Brain pericyte (primary cell): ENCODE measurements at regions not wholly inside any gene's neighbourhood (a gene's known extent, or its start where the extent isn't known, plus 50 kb on each side); places are given as distances from the start of the nearest gene placed in this dataset.
"Not testable (repeated sequence)": the region's sequence is repeated elsewhere in the genome, so short reads cannot be mapped to it uniquely, and the experiment has no call there.

ENCODE experiments used
- DNase-seq: peaks from one replicate; pipeline ENCODE4 v3.0.0-alpha.2; 2012; ENCODE audit warnings: low read depth, low spot score

- DNase-seq, result no peak
Observed at GRCh38 chr6:90689172-90689571, 102.3 kb upstream of the MAP3K7 start.

GRCh38 chr6:90687775-90688380 is 101.0 kb upstream of the MAP3K7 start:
- no peak for DNase-seq

GRCh38 chr6:90681863-90682262 is 95.0 kb upstream of the MAP3K7 start:
- DNase-seq, result no peak

GRCh38 chr6:90678049-90678779 is 91.3 kb upstream of the MAP3K7 start:
- no peak for DNase-seq

- no peak for DNase-seq
Observed at GRCh38 chr6:90677440-90677839, 90.6 kb upstream of the MAP3K7 start.

- no peak for DNase-seq
Observed at GRCh38 chr6:90676516-90677300, 89.8 kb upstream of the MAP3K7 start.

GRCh38 chr6:90675107-90675506 is 88.2 kb upstream of the MAP3K7 start:
- DNase-seq, result not testable (repeated sequence)

- DNase-seq, result not testable (repeated sequence)
Observed at GRCh38 chr6:90674077-90674476, 87.2 kb upstream of the MAP3K7 start.

GRCh38 chr6:90669846-90670245 is 83.0 kb upstream of the MAP3K7 start:
- DNase-seq, result no peak

- no peak for DNase-seq
Observed at GRCh38 chr6:90669420-90669819, 82.5 kb upstream of the MAP3K7 start.

- no peak for DNase-seq
Observed at GRCh38 chr6:90668141-90668540, 81.3 kb upstream of the MAP3K7 start.

GRCh38 chr6:90663873-90664272 is 77.0 kb upstream of the MAP3K7 start:
- DNase-seq, result no peak

- DNase-seq, result no peak
Observed at GRCh38 chr6:90663106-90663505, 76.2 kb upstream of the MAP3K7 start.

GRCh38 chr6:90660931-90661330 is 74.1 kb upstream of the MAP3K7 start:
- no peak for DNase-seq

GRCh38 chr6:90658497-90658896 is 71.6 kb upstream of the MAP3K7 start:
- no peak for DNase-seq

- no peak for DNase-seq
Observed at GRCh38 chr6:90656325-90656724, 69.5 kb upstream of the MAP3K7 start.

- no peak for DNase-seq
Observed at GRCh38 chr6:90654806-90655205, 67.9 kb upstream of the MAP3K7 start.

- DNase-seq, result no peak
Observed at GRCh38 chr6:90654166-90654565, 67.3 kb upstream of the MAP3K7 start.

GRCh38 chr6:90653750-90654149 is 66.9 kb upstream of the MAP3K7 start:
- DNase-seq, result no peak

GRCh38 chr6:90650041-90650940 is 63.4 kb upstream of the MAP3K7 start:
- DNase-seq, result no peak

GRCh38 chr6:90648873-90649272 is 62.0 kb upstream of the MAP3K7 start:
- DNase-seq, result no peak

- no peak for DNase-seq
Observed at GRCh38 chr6:90646940-90647339, 60.1 kb upstream of the MAP3K7 start.
